Body of pancreas (tissue), 4 donors: ENCODE measurements at regions not wholly inside any gene's neighbourhood (a gene's known extent, or its start where the extent isn't known, plus 50 kb on each side); places are given as distances from the start of the nearest gene placed in this dataset.

Experiments
- POLR2A ChIP-seq, 3 donors: fragments of 450-650 bp; IDR thresholded peaks; one replicate each; pipeline ENCODE4 v1.6.1; 2016; ENCODE audit warnings: antibody characterized with exemption in 3 of 3, mild to moderate bottlenecking in 2 of 3
- TF ChIP-seq, protein P1 (sequence below), 7 experiments: fragments of 450-650 bp in 4 of 7; fragments of 200-600 bp in 3 of 7; sonication (generic) in 3 of 7; IDR thresholded peaks; one replicate each; pipeline ENCODE4 v1.5.1; 2016 to 2019; ENCODE audit warnings: antibody characterized with exemption in 7 of 7

DNA sequence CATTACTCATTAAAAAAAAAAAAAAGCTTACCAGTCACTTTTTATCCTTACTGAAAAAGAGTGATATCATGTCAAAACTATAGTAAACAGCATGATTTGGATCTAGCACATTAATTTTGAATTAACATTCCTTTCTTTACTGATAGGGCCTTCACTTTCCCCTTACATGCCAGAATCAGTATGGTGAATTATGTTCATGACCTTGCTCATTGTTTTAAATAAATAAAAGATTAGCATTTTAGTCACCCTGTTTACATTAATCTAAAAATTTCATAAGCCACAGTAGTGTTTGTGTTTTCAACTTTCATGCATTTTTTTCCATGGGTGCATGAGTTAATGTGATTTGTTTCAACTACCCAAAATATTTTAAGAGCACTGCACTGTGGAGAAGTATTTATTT lies 160.8 kb downstream of the TFEC start:
- TF ChIP-seq, protein P1, sequence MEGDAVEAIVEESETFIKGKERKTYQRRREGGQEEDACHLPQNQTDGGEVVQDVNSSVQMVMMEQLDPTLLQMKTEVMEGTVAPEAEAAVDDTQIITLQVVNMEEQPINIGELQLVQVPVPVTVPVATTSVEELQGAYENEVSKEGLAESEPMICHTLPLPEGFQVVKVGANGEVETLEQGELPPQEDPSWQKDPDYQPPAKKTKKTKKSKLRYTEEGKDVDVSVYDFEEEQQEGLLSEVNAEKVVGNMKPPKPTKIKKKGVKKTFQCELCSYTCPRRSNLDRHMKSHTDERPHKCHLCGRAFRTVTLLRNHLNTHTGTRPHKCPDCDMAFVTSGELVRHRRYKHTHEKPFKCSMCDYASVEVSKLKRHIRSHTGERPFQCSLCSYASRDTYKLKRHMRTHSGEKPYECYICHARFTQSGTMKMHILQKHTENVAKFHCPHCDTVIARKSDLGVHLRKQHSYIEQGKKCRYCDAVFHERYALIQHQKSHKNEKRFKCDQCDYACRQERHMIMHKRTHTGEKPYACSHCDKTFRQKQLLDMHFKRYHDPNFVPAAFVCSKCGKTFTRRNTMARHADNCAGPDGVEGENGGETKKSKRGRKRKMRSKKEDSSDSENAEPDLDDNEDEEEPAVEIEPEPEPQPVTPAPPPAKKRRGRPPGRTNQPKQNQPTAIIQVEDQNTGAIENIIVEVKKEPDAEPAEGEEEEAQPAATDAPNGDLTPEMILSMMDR (IDR thresholded peaks at IDR 0.05), result no peak
- TF ChIP-seq POLR2A (IDR thresholded peaks at IDR 0.05), result no peak
